Epithelial cell of proximal tubule (primary cell): ENCODE measurements at regions not wholly inside any gene's neighbourhood (a gene's known extent, or its start where the extent isn't known, plus 50 kb on each side); places are given as distances from the start of the nearest gene placed in this dataset.

Experiments
- DNase-seq: peaks from one replicate; pipeline ENCODE4 v3.0.0-alpha.2; 2011; ENCODE audit warnings: low read depth
- H3K4me3 ChIP-seq: 2 replicates; pipeline ENCODE4 v1.5.1; 2011; ENCODE audit warnings: low read depth, mild to moderate bottlenecking, low read length
- CTCF ChIP-seq: conservative IDR thresholded peaks from 2 replicates; pipeline ENCODE4 v1.5.1; 2012; ENCODE audit warnings: low read depth, mild to moderate bottlenecking, low read length

- TF ChIP-seq CTCF, result no peak
- no peak overlapping the region for H3K4me3 ChIP-seq
- no peak for DNase-seq
Observed at GRCh38 chr9:99713838-99714306, 107.8 kb upstream of the NR4A3 start.

GRCh38 chr9:99718631-99719030 lies 103.1 kb upstream of the NR4A3 start:
- no peak for DNase-seq
- no peak overlapping the region for H3K4me3 ChIP-seq
- no peak for TF ChIP-seq CTCF

- no peak for DNase-seq
- H3K4me3 ChIP-seq, result no peak overlapping the region
- TF ChIP-seq CTCF, result no peak
Observed at GRCh38 chr9:99720455-99721050, 101.1 kb upstream of the NR4A3 start.

- H3K4me3 ChIP-seq, result no peak overlapping the region
- DNase-seq, result no peak
- TF ChIP-seq CTCF, result no peak
Observed at GRCh38 chr9:99721898-99722297, 99.8 kb upstream of the NR4A3 start.

GRCh38 chr9:99722877-99723276 lies 98.8 kb upstream of the NR4A3 start:
- no peak for TF ChIP-seq CTCF
- DNase-seq, result no peak
- no peak overlapping the region for H3K4me3 ChIP-seq

- H3K4me3 ChIP-seq, result no peak overlapping the region
- no peak for TF ChIP-seq CTCF
- no peak for DNase-seq
Observed at GRCh38 chr9:99724640-99725039, 97.0 kb upstream of the NR4A3 start.

GRCh38 chr9:99725852-99726251 lies 95.8 kb upstream of the NR4A3 start:
- DNase-seq, result no peak
- TF ChIP-seq CTCF, result no peak
- no peak overlapping the region for H3K4me3 ChIP-seq
